ENCODE measurements at regions not wholly inside any gene's neighbourhood (a gene's known extent, or its start where the extent isn't known, plus 50 kb on each side); places are given as distances from the start of the nearest gene placed in this dataset.

DNA sequence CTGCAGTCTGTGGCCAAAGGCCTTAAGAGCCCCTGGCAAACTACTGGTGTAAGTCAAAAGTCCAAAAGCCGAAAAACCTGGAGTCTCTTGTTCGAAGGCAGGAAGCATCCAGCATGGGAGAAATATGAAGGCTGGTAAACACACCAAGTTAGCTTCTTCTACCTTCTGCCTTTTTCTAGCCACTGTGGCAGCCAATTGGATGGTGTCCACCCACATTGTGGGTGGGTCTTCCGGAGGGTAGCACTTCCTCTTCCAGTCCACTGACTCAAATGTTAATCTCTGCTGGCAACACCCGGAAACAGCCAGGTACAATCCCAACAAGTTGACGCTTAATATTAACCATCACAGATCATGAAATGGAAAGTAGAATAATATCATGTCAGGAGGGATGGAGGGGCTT lies 827.6 kb downstream of the SORCS1 start:
- TF ChIP-seq, protein P1, sequence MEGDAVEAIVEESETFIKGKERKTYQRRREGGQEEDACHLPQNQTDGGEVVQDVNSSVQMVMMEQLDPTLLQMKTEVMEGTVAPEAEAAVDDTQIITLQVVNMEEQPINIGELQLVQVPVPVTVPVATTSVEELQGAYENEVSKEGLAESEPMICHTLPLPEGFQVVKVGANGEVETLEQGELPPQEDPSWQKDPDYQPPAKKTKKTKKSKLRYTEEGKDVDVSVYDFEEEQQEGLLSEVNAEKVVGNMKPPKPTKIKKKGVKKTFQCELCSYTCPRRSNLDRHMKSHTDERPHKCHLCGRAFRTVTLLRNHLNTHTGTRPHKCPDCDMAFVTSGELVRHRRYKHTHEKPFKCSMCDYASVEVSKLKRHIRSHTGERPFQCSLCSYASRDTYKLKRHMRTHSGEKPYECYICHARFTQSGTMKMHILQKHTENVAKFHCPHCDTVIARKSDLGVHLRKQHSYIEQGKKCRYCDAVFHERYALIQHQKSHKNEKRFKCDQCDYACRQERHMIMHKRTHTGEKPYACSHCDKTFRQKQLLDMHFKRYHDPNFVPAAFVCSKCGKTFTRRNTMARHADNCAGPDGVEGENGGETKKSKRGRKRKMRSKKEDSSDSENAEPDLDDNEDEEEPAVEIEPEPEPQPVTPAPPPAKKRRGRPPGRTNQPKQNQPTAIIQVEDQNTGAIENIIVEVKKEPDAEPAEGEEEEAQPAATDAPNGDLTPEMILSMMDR (IDR thresholded peaks at IDR 0.05), result no peak
- TF ChIP-seq POLR2A (IDR thresholded peaks at IDR 0.05), result no peak

Data from uterus (tissue), 2 donors.